GM10266 (cell line): ENCODE measurements at regions not wholly inside any gene's neighbourhood (a gene's known extent, or its start where the extent isn't known, plus 50 kb on each side); places are given as distances from the start of the nearest gene placed in this dataset.

ENCODE experiments used
- DNase-seq: peaks from one replicate; pipeline ENCODE4 v3.0.0; 2012; ENCODE audit errors: extremely low spot score
- CTCF ChIP-seq: IDR thresholded peaks from 2 replicates; pipeline ENCODE4 v1.5.1; 2012; ENCODE audit warnings: mild to moderate bottlenecking, low read depth; ENCODE audit not compliant: control insufficient read depth, insufficient read depth; ENCODE audit errors: missing control alignments

- TF ChIP-seq CTCF: no peak
- DNase-seq: no peak
Observed at GRCh38 chr2:45281311-45281710, 272.1 kb upstream of the SIX2 start.

GRCh38 chr2:45280794-45281193 is 271.5 kb upstream of the SIX2 start:
- no peak for DNase-seq
- no peak for TF ChIP-seq CTCF

- no peak for DNase-seq
- TF ChIP-seq CTCF: no peak
Observed at GRCh38 chr2:45279356-45279755, 270.1 kb upstream of the SIX2 start.

GRCh38 chr2:45278365-45279078 is 269.3 kb upstream of the SIX2 start:
- no peak for TF ChIP-seq CTCF
- DNase-seq: no peak

GRCh38 chr2:45276914-45277313 is 267.7 kb upstream of the SIX2 start:
- no peak for DNase-seq
- no peak for TF ChIP-seq CTCF

- no peak for TF ChIP-seq CTCF
- DNase-seq: no peak
Observed at GRCh38 chr2:45275806-45276205, 266.6 kb upstream of the SIX2 start.

- no peak for TF ChIP-seq CTCF
- DNase-seq: no peak
Observed at GRCh38 chr2:45275242-45275805, 266.1 kb upstream of the SIX2 start.
